ENCODE measurements at regions not wholly inside any gene's neighbourhood (a gene's known extent, or its start where the extent isn't known, plus 50 kb on each side); places are given as distances from the start of the nearest gene placed in this dataset.

- CTCF ChIA-PET: no interaction called here
- H3K4me1 Mint-ChIP-seq (ENCODE audit: insufficient read depth, unreplicated experiment): no peaks in the 10 kb centered on the region
- no peak for TF ChIP-seq CTCF (IDR thresholded peaks at IDR 0.05; ENCODE audit: unreplicated experiment)
- POLR2A ChIA-PET: no interaction called here
- intact Hi-C loops (cut with micrococcal nuclease): no loop called here
- H3K36me3 Mint-ChIP-seq (ENCODE audit: insufficient read depth, unreplicated experiment): no peaks in the 10 kb centered on the region
- BruUV-seq (replicated peaks): no TSS peak
- no peak for DNase-seq (ENCODE audit: unreplicated experiment)
- peaks cover 72% of the 10 kb centered on the region for H3K27me3 Mint-ChIP-seq (ENCODE audit: insufficient read depth, unreplicated experiment)
- H3K27ac Mint-ChIP-seq (ENCODE audit: low read depth, unreplicated experiment): no peak overlapping the region
- H3K4me3 Mint-ChIP-seq (ENCODE audit: unreplicated experiment): no peak overlapping the region
- H3K9me3 Mint-ChIP-seq (ENCODE audit: unreplicated experiment): no peaks in the 10 kb centered on the region
These were observed 454.5 kb upstream of the ZMIZ1 start for GRCh38 chr10:78614267-78614666.

GRCh38 chr10:78614744-78615143 is 454.0 kb upstream of the ZMIZ1 start:
- ChIA-PET CTCF (interaction anchor here (1.1 kb wide), 1 partner anchor 9 kb away, joined by 3 read pairs; no protein-coding TSS in a partner anchor), POLR2A (no interaction called here)
- no peak for DNase-seq (ENCODE audit: unreplicated experiment)
- H3K36me3 Mint-ChIP-seq (ENCODE audit: insufficient read depth, unreplicated experiment): no peaks in the 10 kb centered on the region
- intact Hi-C loops (cut with micrococcal nuclease): no loop called here
- no peak for TF ChIP-seq CTCF (IDR thresholded peaks at IDR 0.05; ENCODE audit: unreplicated experiment)
- H3K9me3 Mint-ChIP-seq (ENCODE audit: unreplicated experiment): no peaks in the 10 kb centered on the region
- no peak overlapping the region for H3K27ac Mint-ChIP-seq (ENCODE audit: low read depth, unreplicated experiment)
- no peak overlapping the region for H3K4me3 Mint-ChIP-seq (ENCODE audit: unreplicated experiment)
- H3K27me3 Mint-ChIP-seq (ENCODE audit: insufficient read depth, unreplicated experiment): peaks cover 74% of the 10 kb centered on the region
- BruUV-seq (replicated peaks): no TSS peak
- no peaks in the 10 kb centered on the region for H3K4me1 Mint-ChIP-seq (ENCODE audit: insufficient read depth, unreplicated experiment)

- no peak for TF ChIP-seq CTCF (IDR thresholded peaks at IDR 0.05; ENCODE audit: unreplicated experiment)
- H3K36me3 Mint-ChIP-seq (ENCODE audit: insufficient read depth, unreplicated experiment): no peaks in the 10 kb centered on the region
- no peak overlapping the region for H3K27ac Mint-ChIP-seq (ENCODE audit: low read depth, unreplicated experiment)
- BruUV-seq (replicated peaks): no TSS peak
- intact Hi-C loops (cut with micrococcal nuclease): no loop called here
- no peaks in the 10 kb centered on the region for H3K9me3 Mint-ChIP-seq (ENCODE audit: unreplicated experiment)
- DNase-seq (ENCODE audit: unreplicated experiment): no peak
- H3K27me3 Mint-ChIP-seq (ENCODE audit: insufficient read depth, unreplicated experiment): peaks cover 74% of the 10 kb centered on the region
- H3K4me3 Mint-ChIP-seq (ENCODE audit: unreplicated experiment): no peak overlapping the region
- ChIA-PET CTCF (interaction anchor here (0.6 to 1.6 kb wide), 3 partner anchors 11 to 567 kb away, joined by 3 read pairs; no protein-coding TSS in a partner anchor), POLR2A (interaction anchor here (1.1 kb wide), 1 partner anchor 9 kb away, joined by 3 read pairs; no protein-coding TSS in a partner anchor)
- H3K4me1 Mint-ChIP-seq (ENCODE audit: insufficient read depth, unreplicated experiment): no peaks in the 10 kb centered on the region
These were observed 452.6 kb upstream of the ZMIZ1 start for GRCh38 chr10:78616125-78616695.

- CTCF ChIA-PET: interaction anchor here (0.5 to 1.6 kb wide), 5 partner anchors 9 to 579 kb away, joined by 3 read pairs; no protein-coding TSS in a partner anchor
- intact Hi-C loops (cut with micrococcal nuclease): no loop called here
- POLR2A ChIA-PET: no interaction called here
- H3K27me3 Mint-ChIP-seq (ENCODE audit: insufficient read depth, unreplicated experiment): peaks cover 73% of the 10 kb centered on the region
- H3K27ac Mint-ChIP-seq (ENCODE audit: low read depth, unreplicated experiment): no peak overlapping the region
- DNase-seq (ENCODE audit: unreplicated experiment): no peak
- H3K4me1 Mint-ChIP-seq (ENCODE audit: insufficient read depth, unreplicated experiment): no peaks in the 10 kb centered on the region
- H3K36me3 Mint-ChIP-seq (ENCODE audit: insufficient read depth, unreplicated experiment): no peaks in the 10 kb centered on the region
- H3K9me3 Mint-ChIP-seq (ENCODE audit: unreplicated experiment): no peaks in the 10 kb centered on the region
- no peak overlapping the region for H3K4me3 Mint-ChIP-seq (ENCODE audit: unreplicated experiment)
- TF ChIP-seq CTCF (IDR thresholded peaks at IDR 0.05; ENCODE audit: unreplicated experiment): no peak
- no TSS peak for BruUV-seq (replicated peaks)
These were observed 451.7 kb upstream of the ZMIZ1 start for GRCh38 chr10:78617115-78617514.

Measured in MCF 10A (cell line).